ENCODE measurements at regions not wholly inside any gene's neighbourhood (a gene's known extent, or its start where the extent isn't known, plus 50 kb on each side); places are given as distances from the start of the nearest gene placed in this dataset.
"Not testable (repeated sequence)": the region's sequence is repeated elsewhere in the genome, so short reads cannot be mapped to it uniquely, and the experiment has no call there.

- not testable (repeated sequence) for H3K27me3 ChIP-seq (ENCODE audit: control insufficient read depth in 5 of 5, insufficient read depth in 4 of 5, low read length in 5 of 5); H3K27ac ChIP-seq (ENCODE audit: low read depth, low read length); H3K9ac ChIP-seq (ENCODE audit: low read length in 5 of 5); H3K36me3 ChIP-seq (ENCODE audit: control insufficient read depth in 5 of 5, insufficient read depth in 5 of 5, low read length in 5 of 5); H3K4me1 ChIP-seq (ENCODE audit: control insufficient read depth in 5 of 5, insufficient read depth in 5 of 5, low read length in 5 of 5)
- Histone ChIP-seq H3K9me3 (ENCODE audit: control insufficient read depth in 5 of 5, low read length in 5 of 5) (peaks cover 0 to 35% (median 19%) of the 10 kb centered on the region in 5 donors), H3K4me3 (ENCODE audit: low read depth in 1 of 5, low read length in 5 of 5) (peak overlapping the region in 2 of 5 donors; percentile 10 to 29)
Observed at GRCh38 chr1:47602491-47602890, 164.6 kb downstream of the FOXD2 start.

DNA sequence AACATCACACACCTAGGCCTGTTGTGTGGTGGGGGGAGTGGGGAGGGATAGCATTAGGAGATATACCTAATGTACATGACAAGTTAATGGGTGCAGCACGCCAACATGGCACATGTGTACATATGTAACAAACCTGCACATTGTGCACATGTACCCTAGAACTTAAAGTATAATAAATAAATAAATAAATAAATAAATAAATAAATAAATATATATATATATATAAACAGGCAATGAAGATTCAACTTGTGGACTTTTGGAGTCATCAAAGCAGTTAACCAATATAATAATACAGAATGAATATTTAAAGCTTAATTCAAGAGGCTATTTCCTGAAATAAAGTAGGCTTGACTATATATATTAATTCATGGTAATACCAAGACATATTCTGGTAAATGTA, 167.0 kb downstream of the FOXD2 start:
- H3K9ac ChIP-seq (ENCODE audit: low read length in 5 of 5); H3K27ac ChIP-seq (ENCODE audit: low read depth, low read length); H3K4me1 ChIP-seq (ENCODE audit: control insufficient read depth in 5 of 5, insufficient read depth in 5 of 5, low read length in 5 of 5); H3K4me3 ChIP-seq (ENCODE audit: low read depth in 1 of 5, low read length in 5 of 5); H3K27me3 ChIP-seq (ENCODE audit: control insufficient read depth in 5 of 5, insufficient read depth in 4 of 5, low read length in 5 of 5); H3K36me3 ChIP-seq (ENCODE audit: control insufficient read depth in 5 of 5, insufficient read depth in 5 of 5, low read length in 5 of 5): not testable (repeated sequence)
- peaks cover 0 to 28% (median 12%) of the 10 kb centered on the region in 5 donors for H3K9me3 ChIP-seq (ENCODE audit: control insufficient read depth in 5 of 5, low read length in 5 of 5)

- H3K36me3 ChIP-seq (ENCODE audit: control insufficient read depth in 5 of 5, insufficient read depth in 5 of 5, low read length in 5 of 5): no peaks in the 10 kb centered on the region
- H3K4me3 ChIP-seq (ENCODE audit: low read depth in 1 of 5, low read length in 5 of 5): no peak overlapping the region
- no peaks in the 10 kb centered on the region for H3K27me3 ChIP-seq (ENCODE audit: control insufficient read depth in 5 of 5, insufficient read depth in 4 of 5, low read length in 5 of 5)
- H3K4me1 ChIP-seq (ENCODE audit: control insufficient read depth in 5 of 5, insufficient read depth in 5 of 5, low read length in 5 of 5): no peaks in the 10 kb centered on the region
- H3K9ac ChIP-seq (ENCODE audit: low read length in 5 of 5): no peak overlapping the region
- no peak overlapping the region for H3K27ac ChIP-seq (ENCODE audit: low read depth, low read length)
- H3K9me3 ChIP-seq (ENCODE audit: control insufficient read depth in 5 of 5, low read length in 5 of 5): peaks cover 0 to 18% (median 7%) of the 10 kb centered on the region in 5 donors
Observed at GRCh38 chr1:47608296-47608875, 170.5 kb downstream of the FOXD2 start.

GRCh38 chr1:47611992-47612391, 174.1 kb downstream of the FOXD2 start:
- H3K9me3 ChIP-seq (ENCODE audit: control insufficient read depth in 5 of 5, low read length in 5 of 5): peaks cover 0 to 6% (median 2%) of the 10 kb centered on the region in 5 donors
- no peaks in the 10 kb centered on the region for H3K27me3 ChIP-seq (ENCODE audit: control insufficient read depth in 5 of 5, insufficient read depth in 4 of 5, low read length in 5 of 5)
- no peak overlapping the region for H3K9ac ChIP-seq (ENCODE audit: low read length in 5 of 5)
- H3K4me1 ChIP-seq (ENCODE audit: control insufficient read depth in 5 of 5, insufficient read depth in 5 of 5, low read length in 5 of 5): no peaks in the 10 kb centered on the region
- H3K4me3 ChIP-seq (ENCODE audit: low read depth in 1 of 5, low read length in 5 of 5): no peak overlapping the region
- H3K36me3 ChIP-seq (ENCODE audit: control insufficient read depth in 5 of 5, insufficient read depth in 5 of 5, low read length in 5 of 5): no peaks in the 10 kb centered on the region
- no peak overlapping the region for H3K27ac ChIP-seq (ENCODE audit: low read depth, low read length)

GRCh38 chr1:47612819-47613218, 175.0 kb downstream of the FOXD2 start:
- no peak overlapping the region for H3K27ac ChIP-seq (ENCODE audit: low read depth, low read length)
- peaks cover 0 to 6% (median 2%) of the 10 kb centered on the region in 5 donors for H3K9me3 ChIP-seq (ENCODE audit: control insufficient read depth in 5 of 5, low read length in 5 of 5)
- no peaks in the 10 kb centered on the region for H3K4me1 ChIP-seq (ENCODE audit: control insufficient read depth in 5 of 5, insufficient read depth in 5 of 5, low read length in 5 of 5)
- H3K27me3 ChIP-seq (ENCODE audit: control insufficient read depth in 5 of 5, insufficient read depth in 4 of 5, low read length in 5 of 5): no peaks in the 10 kb centered on the region
- H3K36me3 ChIP-seq (ENCODE audit: control insufficient read depth in 5 of 5, insufficient read depth in 5 of 5, low read length in 5 of 5): no peaks in the 10 kb centered on the region
- no peak overlapping the region for H3K9ac ChIP-seq (ENCODE audit: low read length in 5 of 5)
- H3K4me3 ChIP-seq (ENCODE audit: low read depth in 1 of 5, low read length in 5 of 5): no peak overlapping the region

GRCh38 chr1:47616036-47616435, 178.2 kb downstream of the FOXD2 start:
- H3K4me1 ChIP-seq (ENCODE audit: control insufficient read depth in 5 of 5, insufficient read depth in 5 of 5, low read length in 5 of 5): no peaks in the 10 kb centered on the region
- H3K4me3 ChIP-seq (ENCODE audit: low read depth in 1 of 5, low read length in 5 of 5): no peak overlapping the region
- H3K27me3 ChIP-seq (ENCODE audit: control insufficient read depth in 5 of 5, insufficient read depth in 4 of 5, low read length in 5 of 5): no peaks in the 10 kb centered on the region
- H3K9ac ChIP-seq (ENCODE audit: low read length in 5 of 5): no peak overlapping the region
- no peaks in the 10 kb centered on the region for H3K9me3 ChIP-seq (ENCODE audit: control insufficient read depth in 5 of 5, low read length in 5 of 5)
- no peak overlapping the region for H3K27ac ChIP-seq (ENCODE audit: low read depth, low read length)
- H3K36me3 ChIP-seq (ENCODE audit: control insufficient read depth in 5 of 5, insufficient read depth in 5 of 5, low read length in 5 of 5): no peaks in the 10 kb centered on the region

DNA sequence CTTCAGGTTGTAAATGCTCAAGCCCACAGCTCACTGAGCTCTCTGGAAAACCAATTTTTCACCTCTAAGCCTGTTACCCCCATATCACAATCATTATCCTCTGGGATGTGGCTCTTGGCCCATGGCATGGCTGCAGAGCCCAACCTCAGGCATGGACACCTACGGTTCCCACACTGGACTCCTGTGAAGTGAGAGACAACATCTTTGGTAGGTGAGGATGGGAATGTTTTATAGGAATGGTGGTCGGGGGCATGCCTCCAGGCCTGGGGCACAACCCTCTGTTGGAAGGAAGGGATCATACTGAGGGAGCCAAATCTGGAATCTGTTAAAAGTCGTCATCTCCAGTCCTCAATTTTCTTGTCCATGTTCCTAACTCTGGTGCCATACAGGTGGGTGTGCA, 179.1 kb downstream of the FOXD2 start:
- Histone ChIP-seq H3K4me1 (ENCODE audit: control insufficient read depth in 5 of 5, insufficient read depth in 5 of 5, low read length in 5 of 5) (peaks cover 0 to 3% (median 0%) of the 10 kb centered on the region in 5 donors), H3K4me3 (ENCODE audit: low read depth in 1 of 5, low read length in 5 of 5) (no peak overlapping the region), H3K27me3 (ENCODE audit: control insufficient read depth in 5 of 5, insufficient read depth in 4 of 5, low read length in 5 of 5) (no peaks in the 10 kb centered on the region), H3K36me3 (ENCODE audit: control insufficient read depth in 5 of 5, insufficient read depth in 5 of 5, low read length in 5 of 5) (no peaks in the 10 kb centered on the region), H3K9ac (ENCODE audit: low read length in 5 of 5) (no peak overlapping the region), H3K9me3 (ENCODE audit: control insufficient read depth in 5 of 5, low read length in 5 of 5) (no peaks in the 10 kb centered on the region), H3K27ac (ENCODE audit: low read depth, low read length) (no peak overlapping the region)

DNA sequence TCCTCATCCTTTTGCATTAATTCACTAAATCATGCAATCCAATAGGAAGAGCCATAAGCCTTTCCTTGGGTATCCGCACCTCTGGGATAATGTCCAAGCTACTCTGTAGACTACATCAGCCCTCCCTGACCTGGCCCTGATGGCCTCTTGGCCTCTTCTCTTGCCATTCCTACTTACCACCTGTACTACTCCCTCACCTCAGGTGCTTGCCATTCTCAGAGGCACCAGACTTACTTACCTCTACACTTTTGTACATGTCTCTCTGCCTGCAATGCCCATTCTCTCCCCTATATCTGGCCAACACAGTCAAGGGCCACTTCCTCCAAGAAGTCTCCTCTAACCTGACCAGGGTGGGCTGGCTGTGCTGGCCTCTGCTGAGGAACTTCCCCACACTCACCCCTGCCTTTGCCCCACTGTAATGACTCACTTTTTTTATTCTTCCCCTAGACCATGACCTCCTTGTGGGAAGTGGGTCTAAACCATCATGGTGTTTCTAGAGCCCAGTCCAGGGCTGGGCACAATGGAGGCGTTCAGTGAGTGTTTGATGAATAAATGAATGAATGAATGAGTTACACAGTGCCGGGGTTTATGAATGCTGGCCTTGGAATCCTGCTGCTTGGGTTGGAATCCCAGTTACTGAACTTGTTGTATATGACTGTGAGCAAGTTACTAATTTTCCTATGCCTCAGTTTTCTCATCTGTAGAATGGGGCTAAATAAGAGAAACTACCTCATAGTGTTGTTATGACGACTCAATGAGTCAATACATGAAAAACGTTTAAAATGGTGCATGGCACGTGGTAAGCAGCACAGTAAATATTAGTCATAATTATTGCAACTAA, 179.8 kb downstream of the FOXD2 start:
- Histone ChIP-seq H3K9ac (ENCODE audit: low read length in 5 of 5) (no peak overlapping the region), H3K27me3 (ENCODE audit: control insufficient read depth in 5 of 5, insufficient read depth in 4 of 5, low read length in 5 of 5) (no peaks in the 10 kb centered on the region), H3K27ac (ENCODE audit: low read depth, low read length) (no peak overlapping the region), H3K4me3 (ENCODE audit: low read depth in 1 of 5, low read length in 5 of 5) (no peak overlapping the region), H3K9me3 (ENCODE audit: control insufficient read depth in 5 of 5, low read length in 5 of 5) (no peaks in the 10 kb centered on the region), H3K4me1 (ENCODE audit: control insufficient read depth in 5 of 5, insufficient read depth in 5 of 5, low read length in 5 of 5) (peaks cover 0 to 3% (median 0%) of the 10 kb centered on the region in 5 donors), H3K36me3 (ENCODE audit: control insufficient read depth in 5 of 5, insufficient read depth in 5 of 5, low read length in 5 of 5) (no peaks in the 10 kb centered on the region)

DNA sequence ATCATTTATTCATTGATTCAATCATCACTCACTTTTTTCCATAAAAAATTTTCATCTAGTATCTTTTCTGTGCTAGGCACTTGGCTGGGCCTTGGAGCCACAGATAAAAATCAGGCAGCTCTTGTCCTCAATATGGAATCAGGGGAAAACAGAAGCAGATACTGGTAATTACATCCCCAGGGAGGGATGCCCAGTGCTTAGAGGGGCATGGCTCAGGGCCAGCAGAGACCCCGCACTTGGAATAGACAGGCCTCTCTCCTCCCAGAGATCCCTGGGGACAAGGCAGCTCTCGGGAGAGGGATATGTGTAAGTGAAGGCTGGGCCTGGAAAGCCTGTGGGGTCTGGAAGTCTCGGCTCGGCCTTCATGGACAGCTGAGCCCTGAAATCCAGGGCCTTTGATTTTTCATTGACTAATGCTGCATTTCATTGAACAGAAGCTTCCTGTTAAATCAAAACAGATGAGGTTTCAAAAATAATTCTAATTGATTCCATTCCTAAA, 180.4 kb downstream of the FOXD2 start:
- H3K4me3 ChIP-seq (ENCODE audit: low read depth in 1 of 5, low read length in 5 of 5): no peak overlapping the region

DNA sequence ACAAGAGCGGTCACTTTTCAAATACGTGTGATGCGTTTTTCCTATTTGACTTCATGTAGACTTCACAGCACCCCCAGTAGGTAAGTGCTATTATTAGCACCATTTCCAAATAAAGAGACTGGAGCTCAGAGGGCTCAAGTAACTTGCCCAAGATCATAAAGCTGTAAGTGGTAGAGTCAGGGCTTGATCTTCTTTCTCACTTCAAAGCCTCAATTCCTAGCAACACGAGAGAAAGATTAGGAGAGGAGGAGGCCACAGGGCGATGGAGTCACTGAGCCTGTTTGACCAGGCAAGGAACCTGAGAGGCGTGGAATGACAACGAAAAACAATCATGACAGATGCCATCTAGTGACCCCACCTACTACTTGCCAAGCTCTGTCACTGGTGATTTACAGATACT, 181.0 kb downstream of the FOXD2 start:
- H3K9me3 ChIP-seq (ENCODE audit: control insufficient read depth in 5 of 5, low read length in 5 of 5): no peaks in the 10 kb centered on the region
- no peak overlapping the region for H3K27ac ChIP-seq (ENCODE audit: low read depth, low read length)
- no peaks in the 10 kb centered on the region for H3K36me3 ChIP-seq (ENCODE audit: control insufficient read depth in 5 of 5, insufficient read depth in 5 of 5, low read length in 5 of 5)
- H3K9ac ChIP-seq (ENCODE audit: low read length in 5 of 5): no peak overlapping the region
- H3K4me1 ChIP-seq (ENCODE audit: control insufficient read depth in 5 of 5, insufficient read depth in 5 of 5, low read length in 5 of 5): peaks cover 0 to 3% (median 0%) of the 10 kb centered on the region in 5 donors
- no peak overlapping the region for H3K4me3 ChIP-seq (ENCODE audit: low read depth in 1 of 5, low read length in 5 of 5)
- H3K27me3 ChIP-seq (ENCODE audit: control insufficient read depth in 5 of 5, insufficient read depth in 4 of 5, low read length in 5 of 5): no peaks in the 10 kb centered on the region

More for the DNA sequence above, 180.4 kb downstream of the FOXD2 start:
- Histone ChIP-seq H3K9me3 (ENCODE audit: control insufficient read depth in 5 of 5, low read length in 5 of 5) (no peaks in the 10 kb centered on the region), H3K27me3 (ENCODE audit: control insufficient read depth in 5 of 5, insufficient read depth in 4 of 5, low read length in 5 of 5) (no peaks in the 10 kb centered on the region), H3K9ac (ENCODE audit: low read length in 5 of 5) (no peak overlapping the region), H3K27ac (ENCODE audit: low read depth, low read length) (no peak overlapping the region), H3K36me3 (ENCODE audit: control insufficient read depth in 5 of 5, insufficient read depth in 5 of 5, low read length in 5 of 5) (no peaks in the 10 kb centered on the region), H3K4me1 (ENCODE audit: control insufficient read depth in 5 of 5, insufficient read depth in 5 of 5, low read length in 5 of 5) (peaks cover 0 to 3% (median 0%) of the 10 kb centered on the region in 5 donors)

Data from subcutaneous abdominal adipose tissue (tissue), 5 donors.